ENCODE measurements at regions not wholly inside any gene's neighbourhood (a gene's known extent, or its start where the extent isn't known, plus 50 kb on each side); places are given as distances from the start of the nearest gene placed in this dataset.

DNA sequence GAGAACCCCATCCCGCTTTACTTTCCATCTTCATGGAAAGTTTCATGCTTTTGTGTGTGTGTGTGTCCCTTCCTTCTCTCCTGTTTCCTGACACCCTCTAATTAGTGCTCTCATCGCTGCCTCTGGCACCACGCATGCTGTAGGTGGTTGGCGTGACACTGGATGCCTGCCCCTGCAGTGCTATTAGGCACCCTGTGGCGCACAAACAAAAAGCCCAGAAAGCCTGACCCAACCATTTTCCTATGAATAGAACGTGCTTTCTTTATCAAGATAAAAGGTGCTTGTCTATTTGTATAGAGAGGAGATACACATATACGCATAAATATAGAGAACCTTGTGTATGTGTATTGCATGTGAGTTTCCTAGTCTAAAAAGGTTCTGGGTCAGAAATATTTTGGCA is 120.8 kb upstream of the CDCA7L start:
- H3K9ac ChIP-seq: no peak overlapping the region
- H3K4me3 ChIP-seq (ENCODE audit: low read depth, low read length): no peak overlapping the region
- H3K27me3 ChIP-seq (ENCODE audit: control insufficient read depth, insufficient read depth, low read length): no peaks in the 10 kb centered on the region
- no peaks in the 10 kb centered on the region for H3K9me3 ChIP-seq (ENCODE audit: control insufficient read depth, low read length)
- TF ChIP-seq, protein P1, sequence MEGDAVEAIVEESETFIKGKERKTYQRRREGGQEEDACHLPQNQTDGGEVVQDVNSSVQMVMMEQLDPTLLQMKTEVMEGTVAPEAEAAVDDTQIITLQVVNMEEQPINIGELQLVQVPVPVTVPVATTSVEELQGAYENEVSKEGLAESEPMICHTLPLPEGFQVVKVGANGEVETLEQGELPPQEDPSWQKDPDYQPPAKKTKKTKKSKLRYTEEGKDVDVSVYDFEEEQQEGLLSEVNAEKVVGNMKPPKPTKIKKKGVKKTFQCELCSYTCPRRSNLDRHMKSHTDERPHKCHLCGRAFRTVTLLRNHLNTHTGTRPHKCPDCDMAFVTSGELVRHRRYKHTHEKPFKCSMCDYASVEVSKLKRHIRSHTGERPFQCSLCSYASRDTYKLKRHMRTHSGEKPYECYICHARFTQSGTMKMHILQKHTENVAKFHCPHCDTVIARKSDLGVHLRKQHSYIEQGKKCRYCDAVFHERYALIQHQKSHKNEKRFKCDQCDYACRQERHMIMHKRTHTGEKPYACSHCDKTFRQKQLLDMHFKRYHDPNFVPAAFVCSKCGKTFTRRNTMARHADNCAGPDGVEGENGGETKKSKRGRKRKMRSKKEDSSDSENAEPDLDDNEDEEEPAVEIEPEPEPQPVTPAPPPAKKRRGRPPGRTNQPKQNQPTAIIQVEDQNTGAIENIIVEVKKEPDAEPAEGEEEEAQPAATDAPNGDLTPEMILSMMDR (IDR thresholded peaks at IDR 0.05): no peak
- H3K79me2 ChIP-seq: no peaks in the 10 kb centered on the region
- H3K4me2 ChIP-seq (ENCODE audit: low read length): no peak overlapping the region
- H3K27ac ChIP-seq: no peak overlapping the region
- no peaks in the 10 kb centered on the region for H3K4me1 ChIP-seq
- no peaks in the 10 kb centered on the region for H3K36me3 ChIP-seq (ENCODE audit: control insufficient read depth, insufficient read depth, low read length)
- no peak overlapping the region for H2AFZ ChIP-seq

DNA sequence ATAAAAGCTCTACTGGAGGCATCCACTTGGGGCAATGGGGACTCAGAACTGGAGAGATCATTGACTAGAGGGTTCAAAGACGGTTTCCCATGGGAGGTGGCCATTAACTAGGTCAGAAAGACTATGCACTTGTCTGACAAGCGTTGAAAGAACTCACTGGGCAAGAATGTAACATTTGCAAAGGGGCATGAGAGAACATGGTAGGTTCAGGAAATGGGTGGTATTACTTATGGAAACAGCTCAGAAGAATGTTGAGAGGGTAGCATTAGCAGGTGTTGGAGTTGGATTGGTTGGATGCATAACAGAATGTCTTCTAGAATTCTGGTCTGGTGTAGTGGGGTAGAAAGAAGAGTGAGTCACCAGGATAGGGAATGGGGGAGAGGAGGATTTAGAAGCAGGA is 119.1 kb upstream of the CDCA7L start:
- H2AFZ ChIP-seq: no peak overlapping the region
- H3K4me1 ChIP-seq: no peaks in the 10 kb centered on the region
- no peaks in the 10 kb centered on the region for H3K36me3 ChIP-seq (ENCODE audit: control insufficient read depth, insufficient read depth, low read length)
- H3K4me2 ChIP-seq (ENCODE audit: low read length): no peak overlapping the region
- no peak overlapping the region for H3K27ac ChIP-seq
- no peaks in the 10 kb centered on the region for H3K27me3 ChIP-seq (ENCODE audit: control insufficient read depth, insufficient read depth, low read length)
- no peak overlapping the region for H3K9ac ChIP-seq
- no peak overlapping the region for H3K4me3 ChIP-seq (ENCODE audit: low read depth, low read length)
- no peaks in the 10 kb centered on the region for H3K9me3 ChIP-seq (ENCODE audit: control insufficient read depth, low read length)
- TF ChIP-seq, protein P1 (IDR thresholded peaks at IDR 0.05): no peak
- no peaks in the 10 kb centered on the region for H3K79me2 ChIP-seq

DNA sequence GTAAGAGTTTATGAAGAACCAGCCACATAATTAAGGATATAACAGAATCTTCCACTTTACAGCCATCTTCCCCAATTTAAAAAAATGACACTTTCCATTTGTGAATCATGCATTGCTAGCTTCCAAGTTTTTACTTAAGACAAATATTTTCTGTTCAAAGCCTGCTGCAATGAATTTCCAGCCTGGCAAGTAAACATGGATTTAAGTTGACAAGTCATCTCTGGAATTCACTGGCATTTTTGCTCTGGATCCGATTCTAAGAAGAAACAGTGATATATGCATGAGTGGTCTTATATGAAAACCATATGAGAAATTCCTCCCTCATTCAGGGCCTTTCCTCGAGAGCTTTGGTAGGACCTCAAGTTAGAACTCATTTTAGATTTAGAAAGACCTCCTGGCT is 116.1 kb upstream of the CDCA7L start:
- Histone ChIP-seq H3K36me3 (ENCODE audit: control insufficient read depth, insufficient read depth, low read length) (no peaks in the 10 kb centered on the region), H3K4me2 (ENCODE audit: low read length) (no peak overlapping the region), H3K9ac (no peak overlapping the region), H3K4me1 (no peaks in the 10 kb centered on the region), H3K27ac (no peak overlapping the region), H3K27me3 (ENCODE audit: control insufficient read depth, insufficient read depth, low read length) (no peaks in the 10 kb centered on the region), H2AFZ (no peak overlapping the region), H3K4me3 (ENCODE audit: low read depth, low read length) (no peak overlapping the region), H3K79me2 (no peaks in the 10 kb centered on the region), H3K9me3 (ENCODE audit: control insufficient read depth, low read length) (no peaks in the 10 kb centered on the region)
- TF ChIP-seq, protein P1 (IDR thresholded peaks at IDR 0.05): no peak

DNA sequence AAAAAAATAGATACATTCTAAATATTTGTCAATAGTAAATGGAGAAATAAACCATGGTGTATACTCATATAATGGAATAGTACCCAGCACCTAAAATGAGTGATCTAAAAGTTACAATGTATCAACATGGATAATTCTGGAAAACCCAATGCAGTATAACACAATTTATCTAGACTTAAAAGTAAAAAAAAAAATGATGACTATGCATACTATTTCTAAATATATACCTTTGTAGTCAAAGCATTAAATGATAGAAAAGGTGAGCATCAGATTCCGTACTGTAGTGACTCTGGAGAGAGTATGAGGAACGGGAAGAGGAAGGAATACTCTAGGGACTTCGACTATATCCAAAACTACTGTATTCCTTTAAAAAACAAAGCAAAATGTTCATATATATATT is 115.2 kb upstream of the CDCA7L start:
- H3K9me3 ChIP-seq (ENCODE audit: control insufficient read depth, low read length): no peaks in the 10 kb centered on the region
- H2AFZ ChIP-seq: no peak overlapping the region
- no peaks in the 10 kb centered on the region for H3K36me3 ChIP-seq (ENCODE audit: control insufficient read depth, insufficient read depth, low read length)
- H3K4me2 ChIP-seq (ENCODE audit: low read length): no peak overlapping the region
- no peak overlapping the region for H3K9ac ChIP-seq
- no peaks in the 10 kb centered on the region for H3K27me3 ChIP-seq (ENCODE audit: control insufficient read depth, insufficient read depth, low read length)
- no peak overlapping the region for H3K27ac ChIP-seq
- no peak overlapping the region for H3K4me3 ChIP-seq (ENCODE audit: low read depth, low read length)
- H3K79me2 ChIP-seq: no peaks in the 10 kb centered on the region
- TF ChIP-seq, protein P1 (IDR thresholded peaks at IDR 0.05): no peak
- no peaks in the 10 kb centered on the region for H3K4me1 ChIP-seq

DNA sequence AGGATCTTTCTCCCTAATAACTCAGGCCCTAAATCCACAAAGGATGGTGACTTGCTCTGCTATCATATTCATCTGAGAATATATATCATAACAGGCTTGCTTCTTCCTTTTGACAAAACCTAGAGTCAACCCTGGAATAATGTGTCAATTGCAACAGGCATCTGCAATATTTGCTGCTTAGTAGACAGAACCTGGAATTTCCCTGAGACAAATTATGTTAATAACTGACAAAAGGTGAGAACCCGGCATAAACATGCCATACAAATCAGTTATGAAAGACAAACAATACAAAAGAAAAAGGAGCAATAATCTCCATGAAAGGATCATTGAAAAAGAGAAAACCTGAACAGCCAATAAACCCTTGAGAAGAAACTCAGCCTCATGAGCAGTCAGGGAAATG is 114.5 kb upstream of the CDCA7L start:
- no peak overlapping the region for H2AFZ ChIP-seq
- TF ChIP-seq, protein P1 (IDR thresholded peaks at IDR 0.05): no peak
- H3K4me3 ChIP-seq (ENCODE audit: low read depth, low read length): no peak overlapping the region
- no peaks in the 10 kb centered on the region for H3K79me2 ChIP-seq
- H3K9ac ChIP-seq: no peak overlapping the region
- H3K4me1 ChIP-seq: no peaks in the 10 kb centered on the region
- H3K27me3 ChIP-seq (ENCODE audit: control insufficient read depth, insufficient read depth, low read length): no peaks in the 10 kb centered on the region
- no peak overlapping the region for H3K27ac ChIP-seq
- H3K9me3 ChIP-seq (ENCODE audit: control insufficient read depth, low read length): no peaks in the 10 kb centered on the region
- no peak overlapping the region for H3K4me2 ChIP-seq (ENCODE audit: low read length)
- H3K36me3 ChIP-seq (ENCODE audit: control insufficient read depth, insufficient read depth, low read length): no peaks in the 10 kb centered on the region

Measured in parathyroid adenoma (tissue), 2 donors.